HG02938 (cell line): ENCODE measurements at regions not wholly inside any gene's neighbourhood (a gene's known extent, or its start where the extent isn't known, plus 50 kb on each side); places are given as distances from the start of the nearest gene placed in this dataset.

Experiments used
- ATAC-seq: cut with Tn5 transposase; IDR thresholded peaks from one replicate; pipeline ENCODE4 v1.9.1; 2021; ENCODE audit warnings: mild to moderate bottlenecking, moderate library complexity; ENCODE audit not compliant: unreplicated experiment

DNA sequence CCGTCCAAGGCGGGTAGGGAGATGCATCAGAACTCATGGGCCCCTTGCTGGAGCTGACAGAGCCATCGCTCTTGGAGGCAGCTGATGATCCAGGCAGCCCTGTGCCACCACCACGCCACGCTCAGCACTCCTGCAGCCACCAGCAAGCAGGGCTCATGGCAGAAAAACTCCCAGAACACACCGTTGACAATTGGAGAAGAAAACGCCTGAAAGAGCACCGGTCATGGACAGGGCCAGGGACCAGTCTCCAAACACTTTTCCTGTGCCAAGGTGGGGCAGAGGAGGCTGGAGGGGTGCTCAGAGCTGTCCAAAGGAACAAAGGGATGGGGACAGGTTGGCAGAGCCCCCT lies 132.2 kb downstream of the FOXL1 start:
- no peak for ATAC-seq

DNA sequence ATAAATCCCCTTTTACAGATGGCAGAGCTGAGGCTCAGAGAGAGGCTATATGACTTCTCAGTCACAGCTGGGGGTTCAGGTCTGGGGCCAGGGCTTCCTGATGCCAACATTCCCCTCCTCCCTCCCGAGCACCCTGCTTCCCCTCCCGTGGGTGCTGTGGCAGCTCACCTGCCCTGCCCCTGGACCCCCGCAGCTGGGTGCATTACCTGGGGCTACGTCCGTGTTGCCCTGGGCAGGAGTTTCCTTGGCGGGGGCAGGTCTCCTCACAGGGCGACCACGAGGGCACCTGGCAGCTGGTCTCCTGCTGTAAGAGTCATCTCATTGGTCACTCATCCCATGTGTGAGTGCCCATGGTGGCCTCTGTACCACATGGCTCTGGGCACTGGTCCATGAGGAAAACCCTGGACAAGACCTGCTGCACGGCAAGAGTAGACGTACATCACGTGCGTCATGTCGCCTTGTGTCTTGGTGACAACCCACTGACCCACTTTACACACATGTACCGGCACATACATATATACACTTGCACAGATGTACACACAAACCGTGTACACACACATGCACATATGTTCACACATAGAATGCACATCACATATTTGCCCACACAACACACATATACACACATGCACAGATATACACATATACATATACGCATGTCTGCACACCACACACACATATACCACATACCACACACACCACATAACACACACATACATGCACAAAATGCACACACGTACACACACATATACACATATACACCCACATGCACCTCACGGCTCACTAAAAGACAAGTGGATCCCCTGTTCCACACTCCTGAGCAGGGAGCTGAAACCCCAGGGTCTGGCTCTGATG lies 134.0 kb downstream of the FOXL1 start:
- no peak for ATAC-seq

DNA sequence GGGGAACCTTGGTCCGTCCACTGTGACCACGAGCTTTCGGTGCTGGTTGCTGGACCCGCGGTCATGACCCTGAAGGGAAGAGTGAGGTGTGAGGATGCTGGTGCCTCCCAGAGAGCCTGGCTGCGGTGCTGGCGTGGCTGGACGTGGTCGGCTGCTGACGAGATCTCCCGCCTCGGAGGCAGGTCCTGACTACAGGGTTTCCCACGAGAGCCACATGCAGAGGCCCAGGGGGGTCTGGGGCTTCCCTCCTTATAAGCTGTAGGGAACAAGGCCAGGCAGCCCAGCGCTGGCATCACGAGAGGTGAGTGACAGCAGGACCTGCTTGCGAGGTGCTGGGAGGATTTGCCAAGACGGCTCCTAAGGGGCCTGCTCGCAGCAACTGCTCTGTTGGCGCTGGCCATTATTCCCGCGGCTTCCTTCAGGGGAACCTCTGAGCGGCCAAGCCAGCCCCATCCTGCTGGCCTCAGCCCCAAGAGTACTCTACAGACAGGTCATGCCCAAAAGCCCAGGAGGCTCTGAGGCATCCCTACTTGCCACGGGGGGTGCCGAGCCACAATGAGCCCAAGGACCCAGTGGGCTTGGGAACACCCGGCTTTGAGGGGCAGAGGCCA lies 134.8 kb downstream of the FOXL1 start:
- no peak for ATAC-seq

DNA sequence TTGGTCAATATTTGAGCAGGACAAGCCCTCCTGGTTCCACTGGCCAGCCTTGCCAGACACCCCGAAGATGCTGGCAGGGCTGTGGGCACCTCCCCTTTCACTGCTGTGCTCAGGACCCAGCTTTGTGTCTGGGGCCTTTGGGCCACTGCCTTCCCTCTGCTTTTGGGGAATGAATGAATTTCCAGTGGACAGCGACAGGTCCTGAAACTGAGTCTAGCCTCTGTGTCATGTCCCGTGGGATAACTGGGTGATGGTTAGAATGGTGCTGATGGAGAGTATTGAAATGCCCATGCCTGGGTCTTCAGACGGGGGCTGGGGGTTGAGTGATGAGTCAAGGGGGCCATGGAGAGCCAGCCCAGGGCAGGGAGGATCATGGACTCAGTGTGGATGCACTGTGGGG lies 135.8 kb downstream of the FOXL1 start:
- ATAC-seq, result no peak

DNA sequence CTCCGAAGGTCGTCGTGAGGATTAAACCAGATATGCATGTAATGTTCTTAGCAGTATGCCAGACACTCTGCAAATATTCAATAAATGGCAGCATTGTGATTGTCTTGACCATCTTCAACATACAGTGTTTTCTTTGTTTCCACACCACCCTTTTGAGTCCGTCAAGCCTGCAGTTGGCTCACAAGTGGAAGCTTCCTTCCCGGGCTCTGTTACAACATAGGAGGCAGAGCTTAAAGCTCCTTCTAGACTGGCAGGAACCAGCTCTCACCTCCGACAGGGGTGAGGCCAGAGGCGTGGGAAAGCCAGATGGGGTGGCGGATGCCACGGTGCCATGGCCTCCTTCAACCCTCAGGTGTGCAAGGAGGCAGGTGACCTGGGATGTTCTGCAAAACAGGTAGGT lies 138.3 kb downstream of the FOXL1 start:
- ATAC-seq, result no peak

DNA sequence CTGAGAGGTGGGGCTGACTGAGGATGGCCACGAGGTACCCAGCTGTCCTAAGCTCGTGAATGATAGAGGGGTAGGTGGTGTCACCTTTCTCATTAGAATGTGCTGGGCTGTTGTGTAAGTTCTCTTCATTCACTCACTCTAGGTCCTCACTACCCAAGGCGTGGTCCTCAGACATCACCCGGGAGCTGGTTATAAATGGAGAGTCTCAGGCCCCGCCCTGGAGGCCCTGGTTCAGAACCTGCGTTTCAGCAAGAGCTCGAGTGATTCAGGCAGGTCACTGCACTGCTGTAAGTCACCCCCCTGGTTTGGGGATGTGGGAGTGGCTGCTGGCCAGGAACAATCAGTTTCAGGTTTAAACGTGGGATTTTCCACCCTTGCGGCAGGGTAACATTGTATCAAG lies 139.8 kb downstream of the FOXL1 start:
- ATAC-seq, result no peak

DNA sequence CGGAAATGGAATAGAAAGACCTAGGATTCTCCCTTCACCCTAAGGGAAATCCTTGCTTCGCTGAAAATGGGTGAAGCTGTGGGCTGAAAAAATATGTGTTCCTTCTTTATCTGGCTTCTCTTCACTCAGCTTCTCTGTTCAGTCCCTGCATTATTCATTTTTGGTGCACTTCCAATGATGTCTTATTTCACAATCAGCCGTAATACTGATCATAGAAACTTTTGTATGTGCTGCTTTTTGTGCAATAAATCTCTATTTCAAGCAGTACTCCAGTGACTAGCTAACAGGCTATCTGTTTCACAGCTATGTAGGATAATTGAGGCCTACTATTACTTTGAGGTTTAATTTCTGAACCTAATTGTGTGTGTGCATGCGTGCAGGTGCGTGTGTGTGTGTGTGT lies 144.6 kb downstream of the FOXL1 start:
- no peak for ATAC-seq

DNA sequence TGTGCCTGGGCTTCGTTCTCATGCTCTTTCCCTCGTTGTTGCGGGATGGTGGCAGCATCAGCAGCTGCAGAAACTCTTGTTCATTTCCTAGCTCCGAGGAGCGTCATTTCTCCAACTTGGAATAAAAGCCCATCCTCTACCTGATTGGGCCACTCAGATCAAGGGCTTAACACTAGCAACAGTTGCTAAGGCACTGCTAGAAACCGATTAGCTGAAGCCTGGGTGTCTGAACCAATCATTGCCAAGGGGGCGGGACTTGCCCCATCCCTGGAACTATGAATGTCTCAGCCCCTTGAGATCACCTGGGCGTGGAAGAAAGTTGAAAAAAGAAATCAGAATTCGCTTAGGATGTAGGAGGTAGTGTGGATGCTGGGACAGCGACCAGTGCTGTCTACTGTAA lies 145.3 kb downstream of the FOXL1 start:
- ATAC-seq, result no peak

DNA sequence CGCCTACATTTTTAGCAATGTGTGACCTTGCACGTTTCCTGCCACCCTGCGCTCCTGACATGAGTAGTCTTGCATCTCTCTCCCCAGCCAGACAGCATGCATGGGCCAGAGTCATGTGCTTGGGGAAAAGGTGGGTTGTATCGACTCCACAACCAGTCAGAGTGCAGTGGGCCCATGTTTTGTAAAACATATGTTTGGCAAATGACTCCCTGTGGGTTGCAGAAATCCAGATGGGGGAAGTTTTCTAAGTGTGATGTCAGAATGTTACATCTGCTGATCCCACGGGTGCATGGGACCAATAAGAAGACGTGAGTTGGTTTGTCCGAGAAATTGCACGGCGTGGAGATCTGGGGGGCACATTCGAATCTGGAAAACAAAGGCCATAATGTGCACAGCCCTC lies 147.1 kb downstream of the FOXL1 start:
- ATAC-seq, result no peak

DNA sequence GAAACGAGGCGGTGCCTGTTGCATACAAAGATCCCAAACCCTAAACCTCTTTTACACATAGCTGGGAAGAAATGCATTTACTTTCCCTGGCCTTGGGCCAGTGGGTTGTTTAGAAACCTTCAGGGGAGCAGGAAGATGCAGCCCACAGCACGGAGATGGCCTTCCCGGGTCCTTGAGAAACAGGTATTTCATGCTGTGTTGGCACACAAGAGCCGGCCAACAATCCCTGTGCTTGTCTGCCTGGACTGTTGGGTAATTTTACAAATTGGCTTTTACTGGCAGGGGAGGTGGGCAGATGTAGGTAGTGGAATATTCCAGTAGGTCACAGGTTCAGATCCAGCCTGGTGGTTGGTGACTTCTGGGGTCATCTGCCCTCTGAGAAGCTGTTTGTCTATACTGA lies 148.0 kb downstream of the FOXL1 start:
- ATAC-seq, result no peak

DNA sequence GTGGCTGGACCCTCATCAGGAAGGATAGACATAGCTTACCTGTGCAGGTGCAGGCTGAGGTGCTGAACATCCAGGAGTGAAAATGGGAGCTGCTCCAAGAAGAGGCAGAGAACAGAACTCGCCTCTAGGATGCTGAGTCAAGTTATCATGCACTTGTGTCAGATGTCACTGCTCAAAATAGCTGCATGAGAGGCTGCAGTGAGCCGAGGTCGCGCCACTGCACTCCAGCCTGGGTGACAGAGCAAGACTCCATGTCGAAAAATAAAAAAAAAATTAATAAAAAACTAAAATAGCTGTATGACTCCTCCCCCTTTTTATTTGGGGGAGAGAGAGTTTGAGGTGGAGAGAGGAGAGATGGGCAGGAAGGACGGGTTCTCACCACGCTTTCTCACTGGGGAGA lies 148.8 kb downstream of the FOXL1 start:
- no peak for ATAC-seq

DNA sequence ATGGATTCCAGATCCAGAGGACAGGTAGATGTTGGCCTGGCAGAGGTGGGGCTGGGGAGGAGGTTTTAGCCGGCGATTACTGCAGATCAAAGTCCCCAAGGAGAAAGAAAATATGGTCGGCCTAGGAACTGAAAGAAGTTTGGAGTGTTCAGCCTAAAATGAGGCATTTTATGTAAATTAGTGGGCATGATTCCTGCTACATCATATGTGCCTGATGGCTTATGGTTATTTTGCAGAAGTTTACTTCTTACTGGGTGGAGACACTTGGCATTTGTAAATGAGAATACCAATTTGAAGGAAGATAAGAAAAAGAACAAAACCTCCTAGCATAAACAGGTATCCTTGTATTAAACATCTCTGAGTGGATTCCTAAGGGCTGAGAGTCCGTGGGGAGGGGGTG lies 149.3 kb downstream of the FOXL1 start:
- no peak for ATAC-seq

DNA sequence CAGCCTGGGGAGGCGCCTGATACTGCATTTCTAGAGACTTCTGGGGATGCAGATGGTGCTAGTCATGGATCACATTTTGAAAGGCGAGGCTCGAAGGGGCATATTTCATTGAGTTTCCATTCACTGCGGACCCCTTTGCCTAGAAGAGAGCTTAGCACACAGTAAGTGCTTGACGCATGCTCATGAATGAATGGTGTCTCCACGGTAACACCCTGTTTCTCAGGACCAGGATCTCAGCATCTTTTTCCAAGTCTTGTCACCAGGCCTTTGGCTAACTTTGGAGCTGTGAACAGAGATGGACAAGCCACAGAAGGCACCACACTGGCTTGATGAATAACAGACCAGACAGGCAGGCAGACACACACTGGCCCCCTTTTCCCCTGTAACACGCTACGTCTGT lies 151.3 kb downstream of the FOXL1 start:
- ATAC-seq, result no peak

DNA sequence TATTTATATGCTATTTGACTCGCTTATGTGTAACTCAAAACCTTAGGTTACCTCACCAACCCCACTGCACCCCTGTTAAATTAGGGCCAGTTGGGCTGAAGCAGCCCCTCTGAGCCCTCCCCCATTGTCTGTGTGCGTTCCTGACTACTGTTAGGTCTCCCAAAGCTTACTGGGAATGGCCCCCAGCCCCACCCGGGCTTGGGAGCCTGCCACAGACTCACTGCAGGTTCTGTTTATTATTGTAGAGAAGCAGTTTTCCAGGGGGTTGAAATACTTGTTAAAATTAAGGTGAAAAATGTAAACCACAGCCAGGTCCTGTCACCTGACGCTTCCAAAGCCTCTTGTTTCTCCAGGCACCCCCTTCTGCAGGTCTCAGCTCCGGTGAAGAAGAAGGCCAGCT lies 151.7 kb downstream of the FOXL1 start:
- ATAC-seq, result no peak

DNA sequence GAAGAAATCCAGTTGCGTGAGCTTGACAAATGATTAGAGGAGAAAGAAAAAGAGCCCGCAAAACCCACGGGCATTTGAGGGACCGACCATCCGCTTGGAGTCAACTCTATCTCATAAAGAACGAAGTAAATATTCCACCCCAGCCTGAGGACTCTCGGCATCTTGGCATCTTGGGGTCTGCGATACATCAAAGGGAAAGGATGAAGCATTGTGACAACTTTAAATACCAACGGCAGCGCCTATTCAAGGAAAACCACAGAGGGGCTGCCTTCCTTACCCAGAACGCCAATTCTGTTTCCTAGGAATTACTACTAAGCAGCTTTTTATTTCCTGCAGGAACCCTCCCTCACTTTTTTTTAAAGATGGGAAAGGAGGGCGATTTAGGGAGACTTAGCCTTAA lies 152.2 kb downstream of the FOXL1 start:
- no peak for ATAC-seq

DNA sequence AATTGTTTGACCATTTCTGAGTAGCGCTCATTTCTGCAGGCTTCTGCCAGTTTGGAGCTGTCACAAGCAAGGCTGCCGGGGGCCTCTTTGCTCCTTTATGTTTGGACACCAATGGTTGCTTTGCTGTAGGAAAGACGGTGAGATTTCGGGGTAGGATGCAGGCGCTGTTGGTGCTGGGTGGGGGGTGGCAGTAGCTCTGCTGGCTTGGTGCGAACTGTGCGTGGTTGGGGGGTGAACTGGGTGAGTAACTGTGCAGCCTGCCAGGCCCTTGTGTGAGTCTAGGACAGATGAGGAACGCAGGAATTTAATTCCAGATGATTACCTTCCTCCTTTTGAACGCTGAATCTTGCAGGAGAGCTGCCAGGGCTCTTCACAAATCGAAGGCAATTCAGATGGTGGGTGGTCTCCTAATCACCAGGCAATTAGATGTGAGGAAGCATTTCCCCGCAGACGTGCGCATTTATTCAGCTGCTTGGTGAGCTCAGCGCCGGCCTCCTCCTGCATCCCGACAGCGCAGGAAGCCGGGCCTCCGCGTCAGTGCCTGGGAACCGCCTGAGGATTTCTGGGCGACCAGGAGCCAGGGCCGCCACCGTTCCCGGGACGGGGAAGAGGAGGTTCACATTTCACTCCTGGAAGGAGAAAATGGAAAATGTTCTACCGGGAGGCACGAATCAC lies 154.4 kb downstream of the FOXL1 start:
- no peak for ATAC-seq

DNA sequence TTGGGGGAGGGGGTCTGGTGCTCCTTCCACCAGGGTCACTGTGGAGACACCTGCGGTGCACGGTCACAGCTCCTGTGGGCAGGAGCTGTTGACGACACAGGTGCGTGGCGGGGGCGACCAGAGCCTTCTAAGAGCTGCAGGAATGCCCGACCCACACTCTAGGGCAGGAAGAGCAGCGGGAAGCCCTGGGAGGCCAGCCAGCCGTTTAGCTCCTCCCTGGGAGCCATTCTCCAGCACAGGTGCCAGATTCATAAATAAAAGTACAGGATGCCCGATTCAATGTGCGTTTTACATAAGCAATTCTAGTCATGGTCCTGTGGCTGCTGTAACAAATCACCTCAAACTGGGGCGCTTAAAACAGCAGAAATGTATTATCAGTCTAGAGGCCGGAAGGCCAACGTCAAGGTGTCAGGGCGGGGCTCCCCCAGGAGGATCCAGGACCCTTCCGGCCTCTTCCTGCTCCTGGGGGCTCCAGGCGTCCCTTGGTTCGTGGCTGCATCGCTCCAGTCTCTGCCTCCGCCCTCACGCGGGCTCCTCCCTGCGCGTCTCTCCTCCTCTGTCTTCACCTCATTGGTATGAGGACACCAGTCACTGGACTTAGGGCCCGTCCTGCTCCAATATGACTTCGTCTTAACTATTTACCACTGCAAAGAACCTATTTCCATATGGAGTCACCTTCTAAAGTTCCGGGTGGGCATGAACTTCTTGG lies 155.4 kb downstream of the FOXL1 start:
- ATAC-seq, result no peak

DNA sequence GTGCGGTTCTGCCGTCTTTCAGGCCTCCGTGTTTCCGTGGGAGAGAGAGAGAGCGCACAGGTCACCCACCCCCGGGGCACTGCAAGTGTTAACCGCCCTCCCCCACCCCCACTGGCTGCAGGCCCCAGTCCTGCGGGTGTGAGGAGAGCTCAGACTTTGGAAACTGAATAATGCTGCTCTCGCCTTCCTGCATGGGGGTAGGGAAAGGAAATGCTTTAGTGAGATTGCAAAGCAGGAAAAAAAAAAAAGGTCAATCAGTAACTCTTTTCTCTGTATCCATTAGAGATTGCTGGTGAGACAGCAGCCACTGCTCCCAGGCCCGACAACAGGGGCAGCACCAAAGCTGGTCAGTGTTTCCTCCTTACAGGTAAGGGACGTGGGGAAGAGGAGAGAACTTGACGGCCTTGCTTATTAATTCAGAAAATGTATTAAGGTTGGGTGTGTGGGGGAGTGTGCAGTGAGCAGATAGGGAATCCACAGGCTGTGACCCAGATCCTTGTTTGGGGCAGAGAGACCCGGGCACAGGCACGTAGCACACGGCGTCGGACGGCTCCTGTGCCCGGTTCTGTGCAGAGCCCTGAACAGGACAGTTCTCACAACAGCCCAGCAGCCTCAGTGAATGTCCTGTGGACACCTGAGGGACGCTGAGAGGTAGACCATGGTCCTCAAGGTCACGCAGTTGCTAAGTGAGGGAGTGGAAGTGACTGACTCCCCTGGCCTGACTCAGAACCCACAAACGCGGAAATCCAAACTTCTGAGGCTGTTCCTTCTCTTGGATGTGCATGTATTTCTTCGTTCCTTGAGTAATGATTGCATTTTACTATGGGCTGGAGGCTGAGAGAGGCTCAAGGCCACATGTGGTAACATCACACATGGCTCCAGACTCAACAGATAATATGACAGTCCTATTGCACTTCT lies 156.5 kb downstream of the FOXL1 start:
- no peak for ATAC-seq

DNA sequence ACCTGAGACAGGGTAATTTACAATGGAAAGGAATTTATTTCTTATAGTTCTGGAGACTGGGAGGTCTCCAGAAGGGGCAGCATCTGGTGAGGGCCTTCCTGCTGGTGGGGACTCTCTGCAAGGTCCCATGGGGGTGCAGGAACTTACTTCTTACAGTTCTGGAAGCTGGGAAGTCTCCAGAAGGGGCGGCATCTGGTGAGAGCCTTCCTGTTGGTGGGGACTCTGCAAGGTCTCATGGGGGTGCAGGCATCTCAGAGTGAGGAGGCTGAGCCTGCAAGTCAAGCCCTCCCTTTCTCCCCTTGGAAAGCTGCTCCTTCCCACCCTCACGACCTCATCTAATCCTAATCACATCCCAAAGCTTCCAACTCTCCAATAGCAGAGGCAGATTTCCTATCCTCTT lies 157.4 kb downstream of the FOXL1 start:
- no peak for ATAC-seq

DNA sequence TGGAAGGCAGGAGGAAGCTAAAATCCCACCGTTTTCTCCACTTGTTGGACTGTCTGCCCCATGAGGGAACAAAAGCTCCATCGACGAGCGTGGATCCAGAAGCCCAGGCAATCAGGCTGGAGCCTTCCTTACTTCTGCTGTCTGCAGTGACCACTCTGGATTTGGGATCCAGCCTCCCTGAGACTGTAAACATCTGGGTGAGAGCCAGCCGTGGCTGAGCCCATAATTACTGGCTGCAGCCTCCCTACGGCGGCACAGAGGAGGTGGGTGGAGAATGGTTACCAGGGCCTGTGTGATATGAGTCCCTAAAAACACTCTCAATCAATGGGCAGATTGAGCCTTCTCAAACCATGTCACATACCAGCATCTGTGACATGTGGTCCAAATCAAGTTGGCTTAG lies 158.2 kb downstream of the FOXL1 start:
- ATAC-seq, result no peak

DNA sequence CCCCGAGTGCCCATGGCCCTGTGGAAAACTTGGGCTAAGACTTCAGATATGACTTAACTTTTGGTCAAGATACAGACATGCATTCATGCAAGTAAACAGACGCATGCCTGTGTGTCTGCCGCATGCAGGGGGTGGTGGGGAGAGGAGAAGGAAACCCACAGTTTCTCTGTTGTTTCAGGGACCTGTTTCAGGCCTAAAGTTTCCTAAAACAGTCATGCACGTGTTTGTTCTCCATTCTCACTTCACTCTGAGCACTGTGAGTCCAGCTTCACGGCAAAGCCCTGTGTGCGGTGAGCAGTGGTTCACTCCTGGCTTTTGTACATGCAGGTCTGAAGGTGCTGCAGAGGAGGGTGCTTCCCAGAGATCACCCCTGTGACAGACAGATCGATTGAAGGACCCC lies 158.7 kb downstream of the FOXL1 start:
- ATAC-seq, result no peak
